Vagina (tissue), 2 donors: ENCODE measurements at regions not wholly inside any gene's neighbourhood (a gene's known extent, or its start where the extent isn't known, plus 50 kb on each side); places are given as distances from the start of the nearest gene placed in this dataset.
"Not testable (repeated sequence)": the region's sequence is repeated elsewhere in the genome, so short reads cannot be mapped to it uniquely, and the experiment has no call there.

ENCODE experiments used
- DNase-seq, 2 donors: peaks; one replicate each; pipeline ENCODE4 v3.0.0-alpha.2; 2017; ENCODE audit errors: extremely low spot score in 2 of 2
- H3K27ac ChIP-seq: fragments of 200-600 bp; sonication (generic); one replicate; pipeline ENCODE4 v1.5.1; 2019
- H3K27me3 ChIP-seq: fragments of 200-600 bp; sonication (generic); one replicate; pipeline ENCODE4 v1.5.1; 2019
- H3K36me3 ChIP-seq, 2 donors: fragments of 200-600 bp; sonication (generic); one replicate each; pipeline ENCODE4 v1.5.1; 2017 to 2019
- H3K4me1 ChIP-seq: fragments of 200-600 bp; sonication (generic); one replicate; pipeline ENCODE4 v1.5.1; 2019
- H3K4me3 ChIP-seq, 2 donors: fragments of 200-600 bp; sonication (generic); 1 replicate in 1 of 2; 2 replicates in 1 of 2; pipeline ENCODE4 v1.5.1; 2016 to 2019
- H3K9me3 ChIP-seq: fragments of 200-600 bp; sonication (generic); one replicate; pipeline ENCODE4 v1.5.1; 2019
- POLR2A ChIP-seq, 2 donors: fragments of 450-650 bp; IDR thresholded peaks; one replicate each; pipeline ENCODE4 v1.6.1; 2017; ENCODE audit warnings: antibody characterized with exemption in 2 of 2, mild to moderate bottlenecking in 2 of 2, moderate library complexity in 2 of 2
- POLR2AphosphoS5 ChIP-seq, 2 donors: sonication (generic); formaldehyde crosslinking; IDR thresholded peaks; one replicate each; pipeline ENCODE4 v1.9.0; 2017; ENCODE audit warnings: antibody characterized with exemption in 2 of 2, mild to moderate bottlenecking in 2 of 2, low read depth in 1 of 2; ENCODE audit not compliant: insufficient read depth in 1 of 2
- intact Hi-C: fragments of 100-400 bp; cut with DNase I; formaldehyde crosslinking; loops from one replicate; pipeline ENCODE4 v1.15.1; 2023
- TF ChIP-seq, protein P1 (sequence below), 3 experiments: fragments of 450-650 bp in 2 of 3; fragments of 200-600 bp in 1 of 3; sonication (generic) in 1 of 3; IDR thresholded peaks; one replicate each; pipeline ENCODE4 v1.5.1; 2017 to 2019; ENCODE audit warnings: antibody characterized with exemption in 3 of 3, mild to moderate bottlenecking in 2 of 3, moderate library complexity in 2 of 3

DNA sequence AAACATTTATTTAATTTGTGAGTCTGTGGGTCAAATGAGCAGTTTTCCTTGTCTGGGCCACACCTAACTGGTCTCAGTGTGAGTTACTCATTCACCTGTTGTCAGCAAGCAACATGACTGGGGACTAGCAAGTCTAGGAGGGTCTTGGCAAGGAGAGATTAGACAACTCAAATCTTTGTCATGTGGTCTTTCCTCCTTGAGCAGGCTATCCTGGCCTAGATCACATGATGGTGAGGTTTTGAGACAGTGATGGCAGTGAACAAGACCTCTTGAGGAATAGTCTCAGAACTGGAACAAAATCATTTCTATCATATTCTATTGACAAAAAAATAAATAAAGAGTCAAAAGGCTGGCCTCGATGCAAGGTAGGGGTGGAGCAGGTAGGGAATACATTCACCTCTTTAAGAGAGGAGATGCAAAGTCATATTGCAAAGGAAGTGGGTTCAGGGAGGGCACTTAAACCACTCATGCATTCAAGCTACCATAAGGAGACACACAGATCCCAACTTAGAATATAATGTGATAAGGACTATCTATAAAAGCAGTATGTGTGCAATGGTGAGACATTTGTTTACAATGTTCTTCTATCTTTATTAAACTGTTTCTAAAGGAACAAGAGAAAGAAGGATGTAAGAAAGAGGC is 135.7 kb downstream of the ZNF330 start:
- Histone ChIP-seq H3K9me3 (no peaks in the 10 kb centered on the region), H3K36me3 (no peaks in the 10 kb centered on the region), H3K27me3 (no peaks in the 10 kb centered on the region), H3K27ac (no peak overlapping the region), H3K4me3 (no peak overlapping the region), H3K4me1 (no peaks in the 10 kb centered on the region)
- TF ChIP-seq, protein P1, sequence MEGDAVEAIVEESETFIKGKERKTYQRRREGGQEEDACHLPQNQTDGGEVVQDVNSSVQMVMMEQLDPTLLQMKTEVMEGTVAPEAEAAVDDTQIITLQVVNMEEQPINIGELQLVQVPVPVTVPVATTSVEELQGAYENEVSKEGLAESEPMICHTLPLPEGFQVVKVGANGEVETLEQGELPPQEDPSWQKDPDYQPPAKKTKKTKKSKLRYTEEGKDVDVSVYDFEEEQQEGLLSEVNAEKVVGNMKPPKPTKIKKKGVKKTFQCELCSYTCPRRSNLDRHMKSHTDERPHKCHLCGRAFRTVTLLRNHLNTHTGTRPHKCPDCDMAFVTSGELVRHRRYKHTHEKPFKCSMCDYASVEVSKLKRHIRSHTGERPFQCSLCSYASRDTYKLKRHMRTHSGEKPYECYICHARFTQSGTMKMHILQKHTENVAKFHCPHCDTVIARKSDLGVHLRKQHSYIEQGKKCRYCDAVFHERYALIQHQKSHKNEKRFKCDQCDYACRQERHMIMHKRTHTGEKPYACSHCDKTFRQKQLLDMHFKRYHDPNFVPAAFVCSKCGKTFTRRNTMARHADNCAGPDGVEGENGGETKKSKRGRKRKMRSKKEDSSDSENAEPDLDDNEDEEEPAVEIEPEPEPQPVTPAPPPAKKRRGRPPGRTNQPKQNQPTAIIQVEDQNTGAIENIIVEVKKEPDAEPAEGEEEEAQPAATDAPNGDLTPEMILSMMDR (IDR thresholded peaks at IDR 0.05): no peak
- TF ChIP-seq POLR2A (IDR thresholded peaks at IDR 0.05) (no peak), POLR2AphosphoS5 (IDR thresholded peaks at IDR 0.05; ENCODE audit: insufficient read depth in 1 of 2, low read depth in 1 of 2) (no peak)
- DNase-seq: no peak
- intact Hi-C loops: no loop called here

DNA sequence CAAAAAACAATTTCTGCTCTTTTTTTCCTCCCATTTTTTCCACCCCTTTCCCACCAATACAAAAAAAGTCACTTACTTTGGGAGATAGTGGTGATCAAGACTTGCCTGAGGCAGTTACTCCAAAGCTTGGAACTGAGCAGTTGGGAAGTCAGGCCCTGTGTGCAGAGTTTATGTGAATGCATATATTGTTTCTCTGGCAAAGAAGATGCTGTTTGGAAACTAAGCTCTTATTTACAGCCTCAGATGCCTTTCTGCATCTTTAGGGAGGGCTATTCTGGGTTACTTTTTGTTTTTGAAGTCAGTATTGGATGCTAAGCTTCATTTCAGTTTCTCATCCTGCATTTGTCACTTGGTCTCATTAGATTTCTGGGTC is 136.3 kb downstream of the ZNF330 start:
- Histone ChIP-seq H3K4me1 (no peaks in the 10 kb centered on the region), H3K27ac (no peak overlapping the region), H3K9me3 (no peaks in the 10 kb centered on the region), H3K4me3 (no peak overlapping the region), H3K36me3 (no peaks in the 10 kb centered on the region), H3K27me3 (no peaks in the 10 kb centered on the region)
- intact Hi-C loops: no loop called here
- TF ChIP-seq, protein P1 (IDR thresholded peaks at IDR 0.05): no peak
- DNase-seq: no peak

DNA sequence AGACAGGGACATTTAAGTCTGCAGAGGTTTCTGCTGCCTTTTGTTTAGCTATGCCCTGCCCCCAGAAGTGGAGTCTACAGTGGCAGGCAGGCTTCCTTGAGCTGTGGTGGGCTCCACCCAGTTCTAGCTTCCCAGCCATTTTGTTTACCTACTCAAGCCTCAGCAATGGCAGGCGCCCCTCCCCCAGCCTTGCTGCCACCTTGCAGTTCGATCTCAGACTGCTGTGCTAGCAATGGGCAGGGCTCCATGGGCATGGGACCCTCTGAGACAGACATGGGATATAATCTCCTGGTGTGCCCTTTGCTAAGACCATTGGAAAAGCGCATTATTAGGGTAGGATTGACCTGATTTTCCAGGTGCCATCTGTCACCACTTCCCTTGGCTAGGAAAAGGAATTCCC is 147.5 kb downstream of the ZNF330 start:
- not testable (repeated sequence) for DNase-seq, H3K36me3 ChIP-seq

DNA sequence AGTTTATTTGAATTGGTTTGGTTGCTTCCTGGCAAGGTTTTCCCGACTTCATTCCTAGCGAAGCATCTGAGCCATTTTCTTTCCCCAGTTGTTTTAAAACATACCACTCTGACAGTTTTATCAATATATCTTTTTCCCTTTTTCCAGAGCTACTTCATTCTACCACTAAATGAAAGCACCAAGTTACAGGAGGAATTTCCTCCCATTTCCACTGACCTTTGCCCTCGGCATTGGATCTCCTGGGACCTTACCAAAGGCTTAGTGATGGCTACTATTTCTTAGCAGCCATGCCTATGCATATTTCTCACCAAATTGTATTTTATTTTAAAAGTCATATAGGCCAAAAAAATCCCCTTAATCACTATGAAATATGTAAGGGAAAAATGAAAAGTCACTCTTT is 150.5 kb downstream of the ZNF330 start:
- no peak for DNase-seq
- TF ChIP-seq POLR2A (IDR thresholded peaks at IDR 0.05): no peak
- TF ChIP-seq, protein P1 (IDR thresholded peaks at IDR 0.05): no peak
- no peak for TF ChIP-seq POLR2AphosphoS5 (IDR thresholded peaks at IDR 0.05; ENCODE audit: insufficient read depth in 1 of 2, low read depth in 1 of 2)
- Histone ChIP-seq H3K27ac (no peak overlapping the region), H3K36me3 (no peaks in the 10 kb centered on the region), H3K4me1 (no peaks in the 10 kb centered on the region), H3K9me3 (no peaks in the 10 kb centered on the region), H3K27me3 (no peaks in the 10 kb centered on the region), H3K4me3 (no peak overlapping the region)
- intact Hi-C loops: no loop called here

More for the DNA sequence above, 147.5 kb downstream of the ZNF330 start:
- H3K4me3 ChIP-seq, intact Hi-C loops, H3K27ac ChIP-seq, H3K4me1 ChIP-seq, H3K9me3 ChIP-seq, H3K27me3 ChIP-seq: not testable (repeated sequence)

DNA sequence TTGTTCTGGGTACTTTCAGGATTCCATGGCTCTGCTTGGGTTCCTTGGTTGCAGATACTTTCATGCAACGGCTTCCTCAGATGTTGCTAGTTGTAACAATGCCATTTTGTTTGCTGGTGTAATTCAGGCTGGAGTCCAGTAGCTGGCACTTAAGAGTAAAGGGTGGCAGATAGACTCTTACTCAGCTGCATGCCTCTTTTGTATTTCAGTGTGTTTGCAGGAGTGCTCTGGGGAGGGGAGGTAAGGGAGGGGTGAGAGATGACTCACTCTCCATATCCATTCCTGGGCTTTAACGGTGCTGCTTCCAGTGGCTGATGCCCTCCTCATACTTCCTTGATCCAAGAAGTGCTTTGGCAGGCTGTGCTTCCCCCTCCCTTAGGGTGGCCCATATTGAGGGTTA is 155.2 kb downstream of the ZNF330 start:
- intact Hi-C loops: no loop called here
- H3K4me3 ChIP-seq: no peak overlapping the region
- DNase-seq: no peak
- no peaks in the 10 kb centered on the region for H3K4me1 ChIP-seq
- no peak overlapping the region for H3K27ac ChIP-seq
- no peaks in the 10 kb centered on the region for H3K27me3 ChIP-seq
- no peaks in the 10 kb centered on the region for H3K9me3 ChIP-seq
- TF ChIP-seq, protein P1 (IDR thresholded peaks at IDR 0.05): no peak
- TF ChIP-seq POLR2A (IDR thresholded peaks at IDR 0.05) (no peak), POLR2AphosphoS5 (IDR thresholded peaks at IDR 0.05; ENCODE audit: insufficient read depth in 1 of 2, low read depth in 1 of 2) (no peak)
- no peaks in the 10 kb centered on the region for H3K36me3 ChIP-seq

DNA sequence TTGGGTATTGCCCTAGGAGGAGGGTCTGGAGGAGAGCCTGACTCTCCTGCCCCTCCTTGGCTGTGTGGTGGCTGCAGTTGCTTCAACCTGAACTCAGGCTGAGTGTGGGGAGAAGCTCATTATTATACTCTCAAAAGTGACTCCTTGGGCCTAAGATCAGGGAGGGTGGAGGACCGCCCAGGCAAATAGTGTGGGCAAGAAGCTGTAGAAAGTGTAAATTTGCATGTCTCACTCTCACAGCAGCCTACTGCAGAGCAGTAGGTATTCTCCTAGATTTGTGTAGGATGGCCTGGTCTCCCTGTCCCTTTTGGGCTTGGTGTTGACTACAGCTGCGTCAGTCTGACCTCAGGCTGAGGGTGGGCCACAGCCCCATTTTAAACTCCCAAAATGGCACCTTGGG is 156.1 kb downstream of the ZNF330 start:
- H3K4me3 ChIP-seq: no peak overlapping the region
- H3K9me3 ChIP-seq: no peaks in the 10 kb centered on the region
- no peaks in the 10 kb centered on the region for H3K27me3 ChIP-seq
- TF ChIP-seq, protein P1 (IDR thresholded peaks at IDR 0.05): no peak
- TF ChIP-seq POLR2AphosphoS5 (IDR thresholded peaks at IDR 0.05; ENCODE audit: insufficient read depth in 1 of 2, low read depth in 1 of 2) (no peak), POLR2A (IDR thresholded peaks at IDR 0.05) (no peak)
- no peak for DNase-seq
- H3K36me3 ChIP-seq: no peaks in the 10 kb centered on the region
- H3K27ac ChIP-seq: no peak overlapping the region
- H3K4me1 ChIP-seq: no peaks in the 10 kb centered on the region
- intact Hi-C loops: no loop called here
